ACC112 (cell line): ENCODE measurements at regions not wholly inside any gene's neighbourhood (a gene's known extent, or its start where the extent isn't known, plus 50 kb on each side); places are given as distances from the start of the nearest gene placed in this dataset.

ENCODE experiments used
- H2AFZ ChIP-seq: fragments of 200-600 bp; sonication (generic); one replicate; pipeline ENCODE4 v1.6.0; 2017; ENCODE audit warnings: antibody characterized with exemption, low read length; ENCODE audit not compliant: unreplicated experiment
- H3K27ac ChIP-seq: fragments of 200-600 bp; sonication (generic); 2 replicates; pipeline ENCODE4 v1.5.1; 2014; ENCODE audit warnings: low read depth, mild to moderate bottlenecking, antibody characterized with exemption, low read length, moderate library complexity
- H3K27me3 ChIP-seq: fragments of 200-600 bp; sonication (generic); 2 replicates; pipeline ENCODE4 v1.6.1; 2014; ENCODE audit warnings: mild to moderate bottlenecking, antibody characterized with exemption, low read length, moderate library complexity, mixed read lengths; ENCODE audit not compliant: insufficient read depth
- H3K36me3 ChIP-seq: fragments of 200-600 bp; sonication (generic); 2 replicates; pipeline ENCODE4 v1.6.1; 2016; ENCODE audit warnings: mild to moderate bottlenecking, antibody characterized with exemption, low read length, moderate library complexity, mixed read lengths; ENCODE audit not compliant: insufficient read depth
- H3K4me1 ChIP-seq: fragments of 200-600 bp; sonication (generic); one replicate; pipeline ENCODE4 v1.6.1; 2016; ENCODE audit warnings: low read length, mixed read lengths; ENCODE audit not compliant: insufficient read depth, unreplicated experiment, control insufficient read depth
- H3K4me3 ChIP-seq: fragments of 200-600 bp; sonication (generic); 2 replicates; pipeline ENCODE4 v1.5.1; 2014; ENCODE audit warnings: mild to moderate bottlenecking, low read depth, low read length
- H3K79me2 ChIP-seq: fragments of 200-600 bp; sonication (generic); one replicate; pipeline ENCODE4 v1.6.0; 2016; ENCODE audit warnings: low read length; ENCODE audit not compliant: control insufficient read depth, unreplicated experiment, insufficient read depth

GRCh38 chr20:41951615-41952014, 333.4 kb upstream of the CHD6 start:
- Histone ChIP-seq H3K4me1 (no peaks in the 10 kb centered on the region), H3K27me3 (no peaks in the 10 kb centered on the region), H3K36me3 (no peaks in the 10 kb centered on the region), H3K4me3 (no peak overlapping the region), H3K79me2 (no peaks in the 10 kb centered on the region), H3K27ac (no peak overlapping the region), H2AFZ (no peak overlapping the region)

GRCh38 chr20:41939659-41940058, 321.5 kb upstream of the CHD6 start:
- H3K36me3 ChIP-seq = no peaks in the 10 kb centered on the region
- no peaks in the 10 kb centered on the region for H3K79me2 ChIP-seq
- H3K4me1 ChIP-seq = no peaks in the 10 kb centered on the region
- H3K27me3 ChIP-seq = no peaks in the 10 kb centered on the region
- H2AFZ ChIP-seq = no peak overlapping the region
- H3K4me3 ChIP-seq = no peak overlapping the region
- no peak overlapping the region for H3K27ac ChIP-seq

GRCh38 chr20:41938353-41938752, 320.2 kb upstream of the CHD6 start:
- H3K27ac ChIP-seq = no peak overlapping the region
- H3K27me3 ChIP-seq = no peaks in the 10 kb centered on the region
- H3K4me1 ChIP-seq = no peaks in the 10 kb centered on the region
- no peak overlapping the region for H3K4me3 ChIP-seq
- no peak overlapping the region for H2AFZ ChIP-seq
- no peaks in the 10 kb centered on the region for H3K79me2 ChIP-seq
- no peaks in the 10 kb centered on the region for H3K36me3 ChIP-seq

DNA sequence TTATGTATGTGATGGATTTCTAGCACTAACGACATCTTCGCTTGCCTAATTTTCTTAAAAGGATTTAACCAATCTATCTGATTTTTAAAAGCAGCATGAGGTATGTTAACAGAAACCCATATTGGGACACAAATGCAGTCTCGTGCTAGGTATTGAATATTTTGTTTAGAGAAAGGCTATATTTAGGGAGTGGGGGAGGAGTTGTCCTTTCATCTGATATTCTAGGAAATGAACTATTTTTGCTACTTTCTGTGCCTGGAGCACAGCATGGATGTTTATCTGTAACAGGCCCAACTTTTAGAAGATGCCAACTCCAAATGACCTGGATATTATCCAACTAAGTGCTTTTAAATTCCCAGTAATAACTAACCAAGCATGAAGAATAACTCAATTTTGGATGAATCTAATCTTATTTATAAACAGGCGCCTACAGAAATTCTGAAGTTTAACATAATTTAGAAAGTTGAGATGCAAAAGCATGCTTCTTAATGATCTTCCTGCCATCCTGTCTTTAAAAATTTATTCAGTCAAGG, 317.1 kb upstream of the CHD6 start:
- no peak overlapping the region for H2AFZ ChIP-seq
- no peaks in the 10 kb centered on the region for H3K4me1 ChIP-seq
- H3K79me2 ChIP-seq = no peaks in the 10 kb centered on the region
- no peak overlapping the region for H3K27ac ChIP-seq
- H3K36me3 ChIP-seq = no peaks in the 10 kb centered on the region
- H3K27me3 ChIP-seq = no peaks in the 10 kb centered on the region
- H3K4me3 ChIP-seq = no peak overlapping the region

GRCh38 chr20:41932431-41932830, 314.3 kb upstream of the CHD6 start:
- Histone ChIP-seq H3K4me1 (no peaks in the 10 kb centered on the region), H3K4me3 (no peak overlapping the region), H3K36me3 (no peaks in the 10 kb centered on the region), H2AFZ (no peak overlapping the region), H3K79me2 (no peaks in the 10 kb centered on the region), H3K27me3 (no peaks in the 10 kb centered on the region), H3K27ac (no peak overlapping the region)

- H3K36me3 ChIP-seq = no peaks in the 10 kb centered on the region
- no peaks in the 10 kb centered on the region for H3K27me3 ChIP-seq
- H3K4me1 ChIP-seq = no peaks in the 10 kb centered on the region
- H2AFZ ChIP-seq = no peak overlapping the region
- H3K27ac ChIP-seq = no peak overlapping the region
- H3K79me2 ChIP-seq = no peaks in the 10 kb centered on the region
- no peak overlapping the region for H3K4me3 ChIP-seq
Measured at GRCh38 chr20:41927655-41928054, 309.5 kb upstream of the CHD6 start.

- no peaks in the 10 kb centered on the region for H3K79me2 ChIP-seq
- no peaks in the 10 kb centered on the region for H3K36me3 ChIP-seq
- H3K4me3 ChIP-seq = no peak overlapping the region
- no peaks in the 10 kb centered on the region for H3K27me3 ChIP-seq
- H3K27ac ChIP-seq = no peak overlapping the region
- no peaks in the 10 kb centered on the region for H3K4me1 ChIP-seq
- no peak overlapping the region for H2AFZ ChIP-seq
Measured at GRCh38 chr20:41927189-41927588, 309.0 kb upstream of the CHD6 start.

DNA sequence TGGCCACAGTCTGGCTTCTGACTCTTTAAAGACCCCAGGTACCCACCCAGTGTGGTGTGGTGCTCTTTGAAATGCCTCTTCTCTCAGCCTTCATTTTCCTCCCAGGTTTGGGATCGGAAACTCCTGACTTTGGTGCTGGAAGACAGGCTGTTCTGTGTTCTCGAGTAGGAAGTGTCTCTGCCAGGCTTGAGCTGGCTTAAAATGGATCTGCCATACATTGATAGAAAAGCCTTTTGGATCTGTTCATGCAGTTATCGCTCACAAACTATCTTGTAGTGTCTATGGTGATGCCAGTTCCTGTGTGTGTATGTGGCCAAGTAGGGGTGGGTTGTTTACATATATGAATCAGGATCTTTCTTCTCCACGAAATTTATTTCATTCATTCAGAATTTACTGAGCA, 307.3 kb upstream of the CHD6 start:
- no peaks in the 10 kb centered on the region for H3K36me3 ChIP-seq
- no peak overlapping the region for H3K4me3 ChIP-seq
- H3K27ac ChIP-seq = no peak overlapping the region
- no peaks in the 10 kb centered on the region for H3K27me3 ChIP-seq
- H2AFZ ChIP-seq = no peak overlapping the region
- no peaks in the 10 kb centered on the region for H3K79me2 ChIP-seq
- H3K4me1 ChIP-seq = no peaks in the 10 kb centered on the region

DNA sequence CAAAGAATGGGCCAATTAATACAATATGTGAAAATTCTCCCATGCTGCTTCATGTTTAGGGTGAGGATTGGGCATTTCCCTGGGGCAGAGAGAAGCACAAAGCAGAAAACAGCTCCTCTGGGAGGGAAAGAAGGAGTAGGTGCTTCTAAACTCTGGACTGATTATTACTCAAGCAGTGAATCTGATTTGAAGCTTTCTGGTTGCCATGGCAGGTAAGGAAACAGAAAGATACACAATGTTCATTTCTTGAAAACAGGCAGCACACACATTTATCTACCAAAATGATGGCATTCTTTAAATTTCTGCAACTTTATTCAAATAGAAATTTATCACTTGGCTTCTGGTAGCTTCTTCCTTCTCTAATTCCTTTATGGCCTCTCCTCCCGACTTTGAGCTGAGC, 305.4 kb upstream of the CHD6 start:
- Histone ChIP-seq H3K4me1 (no peaks in the 10 kb centered on the region), H3K4me3 (no peak overlapping the region), H3K79me2 (no peaks in the 10 kb centered on the region), H3K27ac (no peak overlapping the region), H3K36me3 (no peaks in the 10 kb centered on the region), H2AFZ (no peak overlapping the region), H3K27me3 (no peaks in the 10 kb centered on the region)

DNA sequence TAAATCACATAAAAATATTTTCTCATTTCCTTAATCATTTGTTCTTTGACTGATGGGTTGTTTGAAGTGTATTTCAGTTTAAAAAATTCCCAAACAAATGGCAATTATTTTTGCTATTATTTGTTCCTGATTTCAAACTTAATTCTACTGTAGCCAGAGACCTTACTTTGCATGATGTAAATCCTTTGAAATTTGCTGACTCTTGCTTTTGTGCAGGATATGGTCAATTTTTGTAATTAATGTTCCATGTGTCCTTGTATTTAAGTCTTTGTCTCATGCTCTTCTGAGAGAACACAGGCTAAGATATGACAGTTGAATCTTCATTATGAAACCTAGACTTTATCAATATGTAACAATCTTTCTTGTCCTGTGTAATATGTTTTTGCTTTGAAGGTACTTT, 295.0 kb upstream of the CHD6 start:
- H3K27ac ChIP-seq = no peak overlapping the region
- no peak overlapping the region for H3K4me3 ChIP-seq
- no peaks in the 10 kb centered on the region for H3K27me3 ChIP-seq
- no peak overlapping the region for H2AFZ ChIP-seq
- no peaks in the 10 kb centered on the region for H3K4me1 ChIP-seq
- H3K36me3 ChIP-seq = no peaks in the 10 kb centered on the region
- H3K79me2 ChIP-seq = no peaks in the 10 kb centered on the region

DNA sequence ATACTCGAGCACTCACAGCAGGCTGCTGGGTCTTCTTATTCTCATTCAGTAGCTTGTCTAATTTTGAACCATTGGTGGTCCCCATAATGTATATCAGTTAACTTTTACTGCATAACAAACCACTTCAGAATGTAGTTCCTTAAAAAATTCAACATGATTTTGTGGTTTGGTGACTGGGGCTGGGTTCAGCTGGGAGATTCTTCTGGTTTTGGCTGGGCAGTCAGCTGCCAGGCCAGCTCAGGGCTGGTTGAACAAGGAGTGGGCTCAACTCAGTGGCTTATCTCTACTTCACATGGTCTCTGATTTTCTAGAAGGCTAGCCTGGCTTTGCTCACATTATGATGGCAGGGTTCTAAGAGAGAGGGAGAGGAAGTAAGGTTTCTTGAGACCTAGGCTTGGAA, 292.4 kb upstream of the CHD6 start:
- Histone ChIP-seq H3K27ac (no peak overlapping the region), H3K36me3 (no peaks in the 10 kb centered on the region), H3K4me3 (no peak overlapping the region), H2AFZ (no peak overlapping the region), H3K27me3 (no peaks in the 10 kb centered on the region), H3K79me2 (no peaks in the 10 kb centered on the region), H3K4me1 (no peaks in the 10 kb centered on the region)
